DMS53 (cell line): ENCODE measurements at regions not wholly inside any gene's neighbourhood (a gene's known extent, or its start where the extent isn't known, plus 50 kb on each side); places are given as distances from the start of the nearest gene placed in this dataset.

ENCODE experiments used
- DNase-seq: peaks from one replicate; lab custom pipeline; 2025; lab: John Stamatoyannopoulos, UW

DNA sequence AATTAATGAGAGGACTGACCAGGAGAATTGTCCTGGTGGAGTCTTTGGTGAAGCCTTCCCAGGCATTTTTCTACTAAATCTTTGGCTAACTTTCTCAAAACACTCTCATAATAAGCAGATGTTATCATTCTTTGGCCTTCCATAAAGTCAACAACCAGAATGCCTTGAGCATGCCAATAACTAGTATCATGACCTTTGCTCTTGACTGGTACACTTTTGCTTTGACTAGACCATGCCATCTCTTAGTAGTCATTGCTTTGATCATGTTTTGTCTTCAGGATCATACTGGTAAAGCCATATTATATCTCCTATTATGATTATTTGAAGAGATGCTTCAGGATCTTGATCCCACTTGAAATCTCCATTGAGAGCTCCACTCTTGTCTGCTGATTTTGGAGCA is 506.9 kb downstream of the ELAVL2 start:
- no peak for DNase-seq

DNA sequence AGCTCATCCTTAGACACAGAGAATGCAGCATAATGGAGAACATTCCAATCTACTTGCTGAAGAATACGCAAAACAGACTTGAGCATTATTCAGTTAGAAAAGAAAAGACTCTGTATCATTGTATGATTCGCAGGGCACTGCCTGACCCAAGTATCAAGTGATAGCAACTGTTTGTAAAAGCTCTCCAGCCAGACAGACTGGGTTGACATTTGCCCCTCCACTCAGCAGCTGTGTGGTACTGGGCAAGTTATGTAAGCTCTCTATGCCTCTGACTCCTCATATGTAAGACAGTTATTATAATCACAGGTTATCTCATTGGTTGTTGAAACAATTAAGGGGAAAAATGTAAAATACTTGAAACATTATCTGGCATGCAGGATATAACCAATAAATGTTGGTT is 505.0 kb downstream of the ELAVL2 start:
- peak; percentile 22 for DNase-seq

DNA sequence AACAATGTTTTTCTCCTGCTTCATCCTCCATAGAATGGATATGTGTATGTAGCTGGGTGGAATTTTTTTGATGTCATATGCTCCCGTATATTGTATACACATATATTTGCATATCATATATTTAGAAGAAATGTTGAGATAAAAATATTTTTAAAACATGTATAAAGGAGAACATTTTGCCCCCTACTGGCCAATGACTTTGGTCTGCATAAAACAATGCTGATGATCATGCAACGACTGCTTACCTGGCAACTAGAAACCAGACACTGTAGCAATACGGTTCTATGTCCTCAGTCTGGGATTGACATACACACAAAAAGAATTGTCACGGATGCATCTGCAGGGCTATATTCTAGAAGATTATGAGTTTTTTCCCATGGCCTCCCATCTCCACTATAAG is 503.6 kb downstream of the ELAVL2 start:
- DNase-seq: peak; percentile 12

DNA sequence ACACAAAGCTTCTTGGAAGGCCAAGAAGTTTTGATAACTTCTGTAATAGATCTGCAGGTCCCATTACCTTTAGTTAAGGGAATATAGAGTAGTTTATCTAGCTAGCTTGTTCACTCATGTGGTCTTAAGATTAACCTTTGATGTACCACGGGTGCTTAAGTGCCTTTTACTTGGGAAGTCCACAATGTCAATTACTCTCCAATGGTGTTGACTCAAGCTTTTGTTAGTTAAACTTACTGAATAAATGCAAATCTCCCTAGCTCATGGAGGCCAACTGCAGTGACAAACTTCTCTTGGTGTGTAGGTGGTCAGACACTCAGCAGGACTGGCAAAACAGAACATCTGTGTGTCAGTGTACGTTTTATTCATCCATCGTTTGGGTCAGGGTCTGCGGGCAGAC is 501.5 kb downstream of the ELAVL2 start:
- DNase-seq: no peak

DNA sequence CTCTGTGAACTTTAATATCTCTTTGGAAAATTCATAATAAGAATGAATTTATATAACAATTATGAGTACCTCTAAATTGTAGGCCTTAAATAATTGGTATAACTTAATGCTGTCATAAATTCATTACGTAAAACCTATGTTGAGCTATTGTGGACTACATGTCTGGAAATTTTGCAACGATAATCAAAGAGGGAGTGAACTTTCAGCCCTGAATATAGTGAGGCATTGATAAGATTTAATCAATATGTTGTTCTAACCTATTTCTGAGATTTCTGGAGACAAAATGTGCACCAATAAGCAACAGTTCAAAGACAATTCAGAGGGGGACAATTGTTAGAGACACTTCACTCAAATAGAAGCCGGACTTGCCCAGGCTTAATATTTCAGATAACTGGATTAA is 499.4 kb downstream of the ELAVL2 start:
- DNase-seq: no peak

DNA sequence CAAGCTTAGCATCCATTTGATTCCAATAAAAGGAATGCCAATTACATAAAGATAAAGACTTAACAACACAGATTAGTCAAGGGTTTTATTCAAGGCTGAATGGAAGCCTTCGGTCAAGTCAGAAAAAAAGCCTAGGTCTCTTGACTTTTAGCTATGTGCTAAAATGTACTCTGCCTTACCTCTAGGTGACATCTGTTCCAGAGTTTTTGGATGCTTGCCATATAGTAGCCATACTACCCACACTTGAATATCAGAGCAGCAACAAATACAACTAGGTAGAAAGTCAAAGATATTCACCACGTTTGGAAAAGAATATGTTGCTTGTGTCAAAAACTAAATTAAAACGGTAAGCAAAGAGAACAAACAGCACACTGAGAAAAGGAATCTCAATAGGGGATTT is 484.7 kb downstream of the ELAVL2 start:
- DNase-seq: peak; percentile 2

DNA sequence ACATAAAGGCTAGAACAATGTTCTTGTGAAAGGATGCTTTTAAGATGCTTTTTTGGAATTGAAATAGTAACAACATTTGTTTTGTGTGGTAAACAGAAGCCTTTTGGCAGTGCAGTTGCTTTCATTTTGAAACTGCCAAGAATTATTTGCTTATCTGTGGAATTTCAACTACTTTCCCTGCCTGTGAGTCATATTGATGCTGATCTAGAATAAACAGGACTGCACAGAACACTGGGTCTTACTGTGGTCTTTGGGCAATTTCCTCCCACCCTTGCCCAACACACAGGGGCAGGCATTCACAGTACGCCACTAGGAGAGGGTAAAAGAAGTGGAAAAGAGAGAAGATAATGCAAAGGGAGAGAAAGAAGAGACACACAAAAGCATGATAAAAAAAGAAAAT is 483.7 kb downstream of the ELAVL2 start:
- DNase-seq: peak; percentile 2

DNA sequence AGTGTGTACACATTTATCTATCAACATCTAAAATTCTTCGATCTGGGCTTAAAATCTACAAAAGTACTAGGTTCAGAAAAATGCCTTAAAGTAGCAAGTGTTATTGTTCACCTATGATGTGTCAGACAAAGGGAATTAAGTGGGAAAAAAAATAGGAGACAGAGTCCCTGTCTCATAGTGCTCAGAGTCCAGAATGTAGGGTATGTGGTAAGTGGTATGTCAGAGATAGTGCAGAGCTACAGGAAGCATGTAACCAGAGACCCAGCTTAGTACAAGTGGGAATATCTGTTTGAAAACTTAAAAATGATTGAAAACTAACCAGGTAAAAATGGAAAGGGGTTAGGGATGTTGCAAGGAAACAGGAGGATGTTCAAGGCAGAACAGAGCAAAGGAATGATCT is 482.8 kb downstream of the ELAVL2 start:
- no peak for DNase-seq

DNA sequence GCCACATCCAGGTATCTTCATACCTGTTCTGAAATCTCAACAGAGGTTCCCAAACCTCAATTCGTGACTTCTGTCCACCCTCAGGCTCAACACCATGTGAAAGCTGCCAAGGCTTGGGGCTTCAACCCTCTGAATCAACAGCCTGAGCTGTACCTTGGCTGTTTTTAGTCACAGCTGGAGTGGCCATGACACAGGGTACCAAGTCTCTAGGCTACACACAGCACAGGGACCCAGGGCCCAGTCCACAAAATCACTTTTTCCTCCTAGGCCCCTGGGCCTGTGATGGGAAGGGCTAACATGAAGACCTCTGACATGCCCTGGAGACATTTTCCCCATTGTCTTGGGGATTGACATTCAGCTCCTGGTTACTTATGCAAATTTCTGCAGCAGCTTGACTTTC is 464.9 kb downstream of the ELAVL2 start:
- DNase-seq: no peak

DNA sequence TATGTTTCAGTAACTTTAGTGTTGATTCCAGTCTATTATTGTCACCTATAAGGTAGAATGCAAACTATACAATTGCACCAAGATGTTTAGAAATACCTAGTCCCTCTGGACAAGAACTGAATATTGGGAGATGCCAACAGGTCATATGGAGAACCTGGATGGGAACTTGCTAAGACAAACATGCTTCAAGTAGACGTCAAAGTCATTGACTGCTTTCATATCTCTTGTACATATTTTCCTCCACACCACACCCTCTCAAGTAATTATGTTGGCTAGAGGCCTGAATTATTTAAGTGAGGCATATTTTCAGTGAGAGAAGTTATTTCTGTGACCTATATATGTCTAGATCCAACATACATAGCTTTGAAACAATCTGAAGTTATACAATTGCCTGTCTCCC is 453.3 kb downstream of the ELAVL2 start:
- DNase-seq: no peak

DNA sequence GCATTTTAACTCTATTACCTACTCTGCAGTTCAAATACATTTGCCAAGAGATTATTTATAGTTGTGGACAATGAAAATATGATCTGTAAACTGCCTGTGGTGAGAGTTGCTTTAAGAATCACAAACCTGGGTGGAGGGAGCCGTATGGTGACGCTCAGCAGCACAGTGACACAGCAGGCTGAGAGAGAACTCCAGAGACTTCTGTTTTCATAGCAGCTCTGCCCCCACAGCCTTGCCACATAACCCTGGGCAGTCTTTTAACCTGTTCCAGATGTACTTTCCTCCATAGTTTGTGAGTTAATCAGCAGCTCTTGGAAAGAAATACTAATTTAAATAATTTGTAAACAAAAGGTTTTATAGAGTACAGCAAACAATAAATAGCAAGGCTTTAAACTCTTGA is 450.5 kb downstream of the ELAVL2 start:
- DNase-seq: no peak

DNA sequence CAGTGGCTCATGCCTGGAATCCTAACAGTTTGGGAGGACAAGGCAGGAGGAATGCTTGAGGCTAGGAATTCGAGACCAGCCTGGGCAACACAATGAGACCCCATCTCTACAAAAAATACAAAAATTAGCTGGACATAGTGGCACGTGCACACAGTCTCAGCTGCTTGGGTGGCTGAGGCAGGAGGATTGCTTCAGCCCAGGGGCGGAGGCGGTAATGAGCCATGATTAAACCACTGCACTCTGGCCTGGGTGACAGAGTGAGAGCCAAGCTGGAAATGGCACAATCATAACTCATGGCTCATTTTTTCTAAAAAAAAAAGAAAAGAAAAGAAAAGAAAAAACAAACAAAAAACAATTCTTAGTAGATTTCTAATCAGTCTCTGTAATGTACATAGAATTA is 446.2 kb downstream of the ELAVL2 start:
- no peak for DNase-seq

DNA sequence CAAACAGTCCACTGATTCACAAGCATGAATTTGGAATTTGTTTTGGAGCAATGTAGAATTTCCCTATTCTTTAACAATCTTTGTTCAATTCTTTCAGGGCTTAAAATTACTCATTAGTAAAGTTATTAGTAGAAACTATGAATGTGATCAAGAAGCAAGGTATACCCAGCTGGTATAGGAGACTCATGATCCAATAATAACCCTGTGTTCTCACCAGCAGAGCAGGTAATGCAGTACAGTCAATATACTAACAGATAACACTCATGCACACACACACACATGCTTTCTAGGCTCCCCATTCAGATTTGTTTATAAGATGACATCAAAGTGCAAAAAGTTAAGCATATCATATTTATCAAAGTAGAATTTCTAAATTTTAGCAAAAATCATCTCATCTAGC is 445.2 kb downstream of the ELAVL2 start:
- no peak for DNase-seq

DNA sequence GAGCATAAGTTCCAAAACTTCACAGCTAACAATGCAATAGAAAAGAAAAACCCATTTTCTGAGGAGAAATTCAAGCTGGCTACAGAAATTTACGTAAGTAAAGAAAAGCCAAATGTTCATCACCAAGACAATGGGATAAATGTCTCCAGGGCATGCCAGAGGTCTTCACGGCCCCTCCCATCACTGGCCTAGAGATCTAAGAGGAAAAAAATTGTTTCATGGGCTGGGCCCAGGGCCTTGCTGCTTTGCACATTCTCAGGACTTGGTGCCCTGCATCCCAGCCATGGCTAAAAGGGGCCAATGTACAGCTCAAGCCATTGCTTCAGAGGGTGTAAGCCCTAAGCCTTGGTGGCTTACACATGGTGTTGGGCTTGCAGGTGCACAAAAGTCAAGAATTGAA is 443.6 kb downstream of the ELAVL2 start:
- no peak for DNase-seq

DNA sequence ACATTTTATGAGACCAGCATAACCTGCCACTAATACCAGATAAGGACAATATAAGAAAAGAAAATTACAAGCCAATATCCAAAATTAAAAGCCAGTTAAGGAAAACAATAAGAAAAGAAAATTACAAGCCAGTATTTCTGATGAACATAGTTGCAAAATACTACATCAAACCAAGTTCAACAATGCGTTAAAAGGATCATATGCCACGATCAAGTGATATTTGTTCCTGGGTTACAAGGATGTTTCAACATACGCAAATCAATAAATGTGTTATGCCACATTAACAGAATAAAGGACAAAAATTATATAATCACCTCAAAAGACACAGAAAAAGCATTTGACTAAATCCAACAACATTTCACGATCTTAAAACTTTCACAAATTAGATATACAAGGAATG is 431.9 kb downstream of the ELAVL2 start:
- no peak for DNase-seq

DNA sequence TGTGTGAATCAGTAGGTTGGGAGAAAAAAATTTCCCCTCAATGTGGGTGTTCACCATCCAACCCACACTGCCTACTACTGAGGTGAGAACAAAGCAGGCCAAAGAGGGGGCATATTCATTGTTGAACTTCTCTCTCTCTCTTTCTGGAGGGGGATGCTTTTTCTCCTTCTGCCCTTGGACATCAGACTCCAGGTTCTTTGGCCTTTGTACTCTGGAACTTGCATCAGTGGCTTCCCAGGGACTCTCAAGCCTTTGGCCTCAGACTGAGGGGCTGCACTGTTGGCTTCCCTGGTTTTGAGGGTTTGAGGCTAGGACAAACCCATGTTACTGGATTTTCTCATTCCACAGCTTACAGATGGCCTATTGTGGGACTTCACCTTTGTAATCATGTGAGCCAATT is 417.2 kb downstream of the ELAVL2 start:
- DNase-seq: no peak

DNA sequence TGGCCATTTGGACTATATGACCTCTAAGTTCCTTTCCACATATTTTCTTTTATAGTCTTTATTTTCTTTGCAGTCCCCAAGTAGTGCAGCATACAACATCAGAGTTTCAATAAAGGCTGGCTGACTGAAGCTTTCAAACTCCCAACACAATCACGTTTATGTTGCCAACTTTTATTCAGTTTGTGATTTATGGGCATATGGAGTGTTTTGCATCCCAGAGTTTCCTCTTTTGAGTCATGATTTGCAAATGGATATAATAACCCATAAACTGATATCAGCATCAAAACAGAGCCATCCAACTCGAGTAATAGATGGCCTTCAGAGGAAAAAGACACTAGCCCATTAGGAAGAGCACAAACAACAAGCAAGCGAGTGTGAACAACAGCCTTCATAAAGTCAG is 414.0 kb downstream of the ELAVL2 start:
- no peak for DNase-seq

DNA sequence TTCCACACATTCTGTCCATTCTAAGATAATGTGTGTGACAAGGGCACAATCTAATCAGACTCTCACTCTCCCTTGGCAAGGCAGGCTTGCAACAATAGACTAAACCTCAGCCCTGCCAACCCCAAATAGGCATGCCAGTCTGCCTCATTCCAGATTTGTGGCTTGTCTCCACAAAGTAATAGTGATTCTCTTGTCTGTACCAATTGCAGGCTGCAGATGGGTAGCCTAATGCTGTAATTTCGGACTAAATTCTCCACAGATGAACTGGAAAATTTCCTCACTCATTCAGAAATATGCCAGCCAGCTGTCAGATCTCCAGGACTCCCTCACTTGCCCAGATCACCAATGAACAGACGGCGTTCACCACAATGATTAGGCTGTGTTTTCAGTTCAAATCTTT is 413.6 kb downstream of the ELAVL2 start:
- DNase-seq: no peak

DNA sequence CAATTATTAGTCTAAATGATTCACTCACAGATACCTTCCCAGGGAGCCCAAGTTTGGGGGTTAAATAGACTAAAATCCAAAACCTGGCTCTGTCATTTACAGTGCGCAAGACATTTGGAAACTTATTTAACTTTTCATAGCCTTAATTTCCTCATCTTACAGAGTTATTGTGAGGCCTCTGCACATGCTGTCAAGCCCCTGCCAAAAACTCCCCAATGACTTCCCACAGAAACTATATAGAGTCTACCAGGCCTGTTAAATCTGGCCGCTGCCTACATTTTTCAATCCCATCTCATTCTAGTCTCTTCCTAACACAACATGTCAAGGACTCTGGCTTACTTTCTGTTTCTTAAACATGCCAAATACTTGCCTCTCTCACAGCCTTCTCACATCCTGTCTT is 412.5 kb downstream of the ELAVL2 start:
- no peak for DNase-seq

DNA sequence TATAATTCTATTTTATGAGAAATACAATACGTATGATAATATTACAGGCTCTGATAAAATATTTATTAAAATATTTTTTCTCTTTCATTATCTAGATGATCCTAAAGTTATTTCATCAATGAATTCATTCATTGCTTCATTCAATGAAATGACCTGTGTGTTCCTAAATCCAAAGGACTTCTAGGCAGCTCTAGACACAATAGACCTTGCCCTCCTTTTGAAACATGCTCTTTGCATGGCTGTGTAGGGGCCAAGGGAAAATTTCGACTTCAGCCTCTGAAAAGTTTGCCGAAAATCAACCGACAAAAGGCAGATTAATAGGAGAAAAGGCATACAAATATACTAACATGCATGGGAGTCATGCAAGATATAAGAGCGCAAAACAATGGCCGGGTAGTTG is 402.0 kb downstream of the ELAVL2 start:
- DNase-seq: no peak

DNA sequence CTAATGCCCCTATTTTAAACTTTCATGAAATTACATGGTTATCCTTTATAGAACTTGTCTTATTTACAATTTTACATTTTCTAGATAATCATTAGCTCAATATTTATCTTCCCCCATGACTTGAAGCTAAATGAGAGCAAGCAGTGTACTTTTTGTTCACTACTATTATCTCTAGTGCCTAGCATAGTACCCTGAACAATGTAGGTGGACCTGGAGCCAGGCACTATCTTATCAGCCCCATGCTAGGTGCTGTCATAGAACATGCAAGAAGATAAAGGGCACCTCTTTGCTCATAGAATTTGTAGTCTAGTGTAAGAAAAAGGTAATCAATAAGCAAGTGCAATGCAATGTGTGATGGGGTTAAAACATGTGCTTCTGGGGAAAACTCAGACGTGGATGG is 399.9 kb downstream of the ELAVL2 start:
- no peak for DNase-seq

DNA sequence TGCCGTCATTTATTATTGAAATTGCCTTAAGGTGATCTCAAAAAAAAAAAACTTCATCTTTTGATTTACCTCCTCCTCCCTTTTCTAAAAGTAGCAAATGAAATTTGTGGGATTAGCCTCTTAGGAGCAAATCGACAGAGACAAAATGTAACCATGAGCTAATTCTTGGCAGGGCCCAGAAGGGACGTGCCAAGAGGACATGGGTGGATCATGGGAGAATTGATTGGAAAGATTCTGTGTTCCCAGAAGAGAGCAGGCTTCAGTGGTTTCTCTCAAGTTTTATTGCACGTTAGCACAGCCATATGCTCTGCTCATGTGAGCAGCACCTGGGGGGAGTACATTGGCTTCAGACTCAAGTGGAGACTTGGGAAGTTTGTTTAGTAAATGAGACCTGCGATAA is 394.6 kb downstream of the ELAVL2 start:
- DNase-seq: no peak

DNA sequence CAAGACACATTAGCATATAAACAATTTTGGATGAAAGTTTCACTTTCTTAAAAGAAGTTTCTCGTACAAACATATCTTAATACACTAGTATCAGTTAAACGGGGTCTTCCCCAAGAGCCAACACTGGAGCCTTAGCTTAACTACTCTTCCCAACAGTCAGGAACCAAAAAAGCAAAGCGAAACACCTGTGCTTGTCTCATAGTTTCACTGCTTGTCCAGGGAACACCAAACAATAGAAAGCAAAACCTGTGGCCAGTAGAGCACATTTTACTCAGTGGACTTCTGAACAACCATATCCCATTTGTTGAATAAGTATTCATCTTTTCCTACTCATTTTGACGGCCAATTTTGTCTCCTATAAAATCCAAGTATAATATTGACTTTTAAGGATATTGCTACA is 391.4 kb downstream of the ELAVL2 start:
- DNase-seq: no peak

DNA sequence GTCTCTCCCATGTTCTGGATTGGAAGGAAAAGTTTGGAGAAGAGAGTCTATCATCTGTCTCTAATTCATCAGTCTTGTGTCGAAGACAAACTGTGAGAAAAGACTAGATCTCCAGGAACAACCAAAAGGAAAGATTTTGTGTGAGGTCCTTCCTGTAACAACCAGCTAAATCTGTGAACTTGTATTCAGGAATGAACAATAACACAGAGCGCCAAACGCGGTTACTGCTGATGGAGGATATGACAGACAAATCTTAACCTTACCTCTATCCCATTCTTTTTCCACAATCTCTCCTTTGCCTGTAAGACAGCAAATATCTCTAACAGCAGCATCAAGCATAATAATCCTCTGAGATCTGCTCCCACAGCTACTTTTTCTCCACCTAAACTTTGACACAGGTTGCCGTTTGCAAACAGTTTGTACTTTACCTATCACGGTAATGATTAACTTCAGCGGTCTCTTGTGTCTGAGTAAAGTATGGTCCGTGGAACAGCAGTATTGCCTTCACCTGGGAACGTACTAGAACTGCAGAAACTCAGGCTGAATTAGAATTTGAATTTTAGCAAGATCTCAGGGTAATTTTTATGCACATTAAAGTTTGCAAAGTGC is 387.6 kb downstream of the ELAVL2 start:
- peak; percentile 52 for DNase-seq

DNA sequence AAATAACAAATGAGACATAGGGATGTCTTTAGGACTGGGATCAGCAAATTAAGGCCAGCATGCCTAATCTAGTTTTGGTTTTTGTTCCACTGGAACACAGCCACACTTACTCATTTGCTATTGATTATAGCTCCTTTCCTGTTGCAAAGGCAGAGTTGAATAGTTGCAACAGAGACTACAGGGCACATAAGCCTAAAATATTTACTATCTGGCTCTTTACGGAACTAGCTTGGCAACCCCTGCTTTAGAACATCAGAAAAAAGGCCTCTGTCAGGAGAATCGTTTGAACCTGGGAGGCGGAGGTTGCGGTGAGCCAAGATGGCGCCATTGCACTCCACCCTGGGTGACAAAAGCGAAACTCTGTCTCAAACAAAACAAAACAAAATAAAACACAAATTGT is 384.8 kb downstream of the ELAVL2 start:
- no peak for DNase-seq
